Activated naive CD4-positive, alpha-beta T cell treated with anti-CD3 and anti-CD28 coated beads, Interleukin-2, amount 50 U/mL, for 24 hours (primary cell): ENCODE measurements at regions not wholly inside any gene's neighbourhood (a gene's known extent, or its start where the extent isn't known, plus 50 kb on each side); places are given as distances from the start of the nearest gene placed in this dataset.

Source experiments
- H3K27ac Mint-ChIP-seq: one replicate; pipeline ENCODE4 v1.8.0; 2021; ENCODE audit warnings: mild to moderate bottlenecking, mixed read lengths
- H3K27me3 Mint-ChIP-seq: one replicate; pipeline ENCODE4 v1.8.0; 2021; ENCODE audit warnings: mixed read lengths
- H3K36me3 Mint-ChIP-seq: one replicate; pipeline ENCODE4 v1.8.0; 2021; ENCODE audit warnings: mixed read lengths
- H3K4me1 Mint-ChIP-seq: one replicate; pipeline ENCODE4 v1.8.0; 2021; ENCODE audit warnings: mixed read lengths
- H3K4me3 Mint-ChIP-seq: one replicate; pipeline ENCODE4 v1.8.0; 2021; ENCODE audit warnings: mild to moderate bottlenecking, mixed read lengths
- H3K9me3 Mint-ChIP-seq: one replicate; pipeline ENCODE4 v1.8.0; 2021; ENCODE audit warnings: mixed read lengths

GRCh38 chr2:7888876-7889275 lies 793.0 kb upstream of the ID2 start:
- no peaks in the 10 kb centered on the region for H3K27me3 Mint-ChIP-seq
- peak overlapping the region; percentile 4 for H3K27ac Mint-ChIP-seq
- H3K4me3 Mint-ChIP-seq = no peak overlapping the region
- no peaks in the 10 kb centered on the region for H3K4me1 Mint-ChIP-seq
- H3K9me3 Mint-ChIP-seq = peaks cover 9% of the 10 kb centered on the region
- no peaks in the 10 kb centered on the region for H3K36me3 Mint-ChIP-seq

GRCh38 chr2:7891312-7891711 lies 790.5 kb upstream of the ID2 start:
- Mint-ChIP-seq H3K4me3 (no peak overlapping the region), H3K9me3 (peaks cover 9% of the 10 kb centered on the region), H3K27me3 (no peaks in the 10 kb centered on the region)

GRCh38 chr2:7895289-7895688 lies 786.6 kb upstream of the ID2 start:
- peaks cover 13% of the 10 kb centered on the region for H3K4me1 Mint-ChIP-seq
- no peak overlapping the region for H3K4me3 Mint-ChIP-seq
- no peaks in the 10 kb centered on the region for H3K36me3 Mint-ChIP-seq
- H3K27me3 Mint-ChIP-seq = no peaks in the 10 kb centered on the region
- H3K27ac Mint-ChIP-seq = no peak overlapping the region
- H3K9me3 Mint-ChIP-seq = peaks cover 9% of the 10 kb centered on the region

More at GRCh38 chr2:7891312-7891711, 790.5 kb upstream of the ID2 start:
- Mint-ChIP-seq H3K4me1 (no peaks in the 10 kb centered on the region), H3K36me3 (no peaks in the 10 kb centered on the region), H3K27ac (no peak overlapping the region)

GRCh38 chr2:7896940-7897487 lies 784.8 kb upstream of the ID2 start:
- peaks cover 6% of the 10 kb centered on the region for H3K9me3 Mint-ChIP-seq

GRCh38 chr2:7899241-7899640 lies 782.6 kb upstream of the ID2 start:
- no peak overlapping the region for H3K4me3 Mint-ChIP-seq
- H3K27ac Mint-ChIP-seq = no peak overlapping the region
- H3K36me3 Mint-ChIP-seq = no peaks in the 10 kb centered on the region
- no peaks in the 10 kb centered on the region for H3K27me3 Mint-ChIP-seq
- no peaks in the 10 kb centered on the region for H3K9me3 Mint-ChIP-seq
- H3K4me1 Mint-ChIP-seq = peaks cover 15% of the 10 kb centered on the region

More at GRCh38 chr2:7896940-7897487, 784.8 kb upstream of the ID2 start:
- H3K36me3 Mint-ChIP-seq = no peaks in the 10 kb centered on the region
- no peak overlapping the region for H3K4me3 Mint-ChIP-seq
- H3K27me3 Mint-ChIP-seq = no peaks in the 10 kb centered on the region
- peaks cover 15% of the 10 kb centered on the region for H3K4me1 Mint-ChIP-seq
- H3K27ac Mint-ChIP-seq = no peak overlapping the region

GRCh38 chr2:7899923-7900322 lies 781.9 kb upstream of the ID2 start:
- no peak overlapping the region for H3K4me3 Mint-ChIP-seq
- H3K36me3 Mint-ChIP-seq = no peaks in the 10 kb centered on the region
- H3K27me3 Mint-ChIP-seq = no peaks in the 10 kb centered on the region
- no peaks in the 10 kb centered on the region for H3K9me3 Mint-ChIP-seq
- peaks cover 15% of the 10 kb centered on the region for H3K4me1 Mint-ChIP-seq
- no peak overlapping the region for H3K27ac Mint-ChIP-seq

GRCh38 chr2:7900593-7900992 lies 781.3 kb upstream of the ID2 start:
- no peaks in the 10 kb centered on the region for H3K27me3 Mint-ChIP-seq
- no peaks in the 10 kb centered on the region for H3K36me3 Mint-ChIP-seq
- no peak overlapping the region for H3K27ac Mint-ChIP-seq
- H3K4me3 Mint-ChIP-seq = no peak overlapping the region
- no peaks in the 10 kb centered on the region for H3K9me3 Mint-ChIP-seq
- peaks cover 15% of the 10 kb centered on the region for H3K4me1 Mint-ChIP-seq

GRCh38 chr2:7902251-7902765 lies 779.5 kb upstream of the ID2 start:
- no peaks in the 10 kb centered on the region for H3K27me3 Mint-ChIP-seq

GRCh38 chr2:7904319-7904718 lies 777.5 kb upstream of the ID2 start:
- Mint-ChIP-seq H3K4me3 (no peak overlapping the region), H3K27me3 (no peaks in the 10 kb centered on the region), H3K9me3 (no peaks in the 10 kb centered on the region), H3K36me3 (no peaks in the 10 kb centered on the region), H3K4me1 (peaks cover 10% of the 10 kb centered on the region), H3K27ac (peak overlapping the region; percentile 26)

More at GRCh38 chr2:7902251-7902765, 779.5 kb upstream of the ID2 start:
- no peak overlapping the region for H3K27ac Mint-ChIP-seq
- H3K36me3 Mint-ChIP-seq = no peaks in the 10 kb centered on the region
- H3K9me3 Mint-ChIP-seq = no peaks in the 10 kb centered on the region
- H3K4me1 Mint-ChIP-seq = peaks cover 15% of the 10 kb centered on the region
- no peak overlapping the region for H3K4me3 Mint-ChIP-seq

GRCh38 chr2:7905756-7906155 lies 776.1 kb upstream of the ID2 start:
- Mint-ChIP-seq H3K9me3 (no peaks in the 10 kb centered on the region), H3K36me3 (no peaks in the 10 kb centered on the region), H3K4me3 (no peak overlapping the region), H3K4me1 (no peaks in the 10 kb centered on the region), H3K27me3 (no peaks in the 10 kb centered on the region), H3K27ac (no peak overlapping the region)

GRCh38 chr2:7906431-7906830 lies 775.4 kb upstream of the ID2 start:
- Mint-ChIP-seq H3K4me3 (no peak overlapping the region), H3K36me3 (no peaks in the 10 kb centered on the region), H3K27me3 (no peaks in the 10 kb centered on the region), H3K27ac (no peak overlapping the region), H3K9me3 (no peaks in the 10 kb centered on the region), H3K4me1 (no peaks in the 10 kb centered on the region)

- Mint-ChIP-seq H3K4me3 (no peak overlapping the region), H3K27ac (no peak overlapping the region), H3K27me3 (no peaks in the 10 kb centered on the region), H3K4me1 (no peaks in the 10 kb centered on the region), H3K36me3 (no peaks in the 10 kb centered on the region), H3K9me3 (no peaks in the 10 kb centered on the region)
Measured at GRCh38 chr2:7907041-7907440, 774.8 kb upstream of the ID2 start.

GRCh38 chr2:7910752-7911151 lies 771.1 kb upstream of the ID2 start:
- H3K27me3 Mint-ChIP-seq = no peaks in the 10 kb centered on the region

GRCh38 chr2:7911196-7911595 lies 770.7 kb upstream of the ID2 start:
- no peaks in the 10 kb centered on the region for H3K9me3 Mint-ChIP-seq
- no peaks in the 10 kb centered on the region for H3K4me1 Mint-ChIP-seq
- H3K4me3 Mint-ChIP-seq = no peak overlapping the region
- no peak overlapping the region for H3K27ac Mint-ChIP-seq
- H3K27me3 Mint-ChIP-seq = no peaks in the 10 kb centered on the region
- H3K36me3 Mint-ChIP-seq = no peaks in the 10 kb centered on the region

More at GRCh38 chr2:7910752-7911151, 771.1 kb upstream of the ID2 start:
- no peaks in the 10 kb centered on the region for H3K36me3 Mint-ChIP-seq
- no peak overlapping the region for H3K27ac Mint-ChIP-seq
- no peaks in the 10 kb centered on the region for H3K9me3 Mint-ChIP-seq
- no peaks in the 10 kb centered on the region for H3K4me1 Mint-ChIP-seq
- H3K4me3 Mint-ChIP-seq = no peak overlapping the region

GRCh38 chr2:7913974-7914373 lies 767.9 kb upstream of the ID2 start:
- H3K27ac Mint-ChIP-seq = no peak overlapping the region
- no peaks in the 10 kb centered on the region for H3K9me3 Mint-ChIP-seq
- no peaks in the 10 kb centered on the region for H3K27me3 Mint-ChIP-seq
- H3K4me3 Mint-ChIP-seq = no peak overlapping the region
- no peaks in the 10 kb centered on the region for H3K4me1 Mint-ChIP-seq
- no peaks in the 10 kb centered on the region for H3K36me3 Mint-ChIP-seq

- H3K27ac Mint-ChIP-seq = no peak overlapping the region
- H3K4me1 Mint-ChIP-seq = no peaks in the 10 kb centered on the region
- no peaks in the 10 kb centered on the region for H3K9me3 Mint-ChIP-seq
Measured at GRCh38 chr2:7915302-7916091, 766.4 kb upstream of the ID2 start.

More at GRCh38 chr2:7915302-7916091, 766.4 kb upstream of the ID2 start:
- no peaks in the 10 kb centered on the region for H3K27me3 Mint-ChIP-seq
- H3K4me3 Mint-ChIP-seq = no peak overlapping the region
- H3K36me3 Mint-ChIP-seq = no peaks in the 10 kb centered on the region
